GM23338 (cell line): ENCODE measurements at regions not wholly inside any gene's neighbourhood (a gene's known extent, or its start where the extent isn't known, plus 50 kb on each side); places are given as distances from the start of the nearest gene placed in this dataset.

Experiments used
- ATAC-seq: fragments of 200-7000 bp; cut with Tn5 transposase; 3 replicates; pipeline ENCODE4 v1.9.1; 2020
- DNase-seq: peaks from one replicate; pipeline ENCODE4 v3.0.0-alpha.2; 2015; ENCODE audit warnings: low spot score
- H2AFZ ChIP-seq: fragments of 200-600 bp; sonication (generic); 2 replicates; pipeline ENCODE4 v1.8.0; 2016; ENCODE audit warnings: antibody characterized with exemption, mild to moderate bottlenecking, moderate library complexity
- H3F3A ChIP-seq: fragments of 200-600 bp; sonication (generic); replicated peaks from 2 replicates; pipeline ENCODE4 v1.8.0; 2017; ENCODE audit warnings: antibody characterized with exemption, mixed run types, low read depth
- H3K27ac ChIP-seq: fragments of 200-600 bp; sonication (generic); 2 replicates; pipeline ENCODE4 v1.6.1; 2016; ENCODE audit warnings: low read depth
- H3K27me3 ChIP-seq: fragments of 200-600 bp; sonication (generic); 2 replicates; pipeline ENCODE4 v1.8.0; 2016; ENCODE audit warnings: mild to moderate bottlenecking, mixed run types, moderate library complexity; ENCODE audit not compliant: insufficient read depth
- H3K36me3 ChIP-seq: fragments of 200-600 bp; sonication (generic); 2 replicates; pipeline ENCODE4 v1.8.0; 2016; ENCODE audit warnings: mild to moderate bottlenecking; ENCODE audit not compliant: insufficient read depth
- H3K4me1 ChIP-seq: fragments of 200-600 bp; sonication (generic); 2 replicates; pipeline ENCODE4 v1.8.0; 2016; ENCODE audit warnings: mild to moderate bottlenecking, moderate library complexity; ENCODE audit not compliant: insufficient read depth
- H3K4me2 ChIP-seq: fragments of 200-600 bp; sonication (generic); 2 replicates; pipeline ENCODE4 v1.7.1; 2017; ENCODE audit warnings: mixed run types
- H3K4me3 ChIP-seq: fragments of 200-600 bp; sonication (generic); 2 replicates; pipeline ENCODE4 v1.6.1; 2016; ENCODE audit warnings: mixed run types
- H3K79me2 ChIP-seq: fragments of 200-600 bp; sonication (generic); replicated peaks from 2 replicates; pipeline ENCODE4 v1.8.0; 2017; ENCODE audit warnings: mild to moderate bottlenecking; ENCODE audit not compliant: insufficient read depth
- H3K9me2 ChIP-seq: fragments of 200-600 bp; sonication (generic); 2 replicates; pipeline ENCODE4 v1.8.0; 2017; ENCODE audit not compliant: insufficient read depth
- H4K20me1 ChIP-seq: fragments of 200-600 bp; sonication (generic); replicated peaks from 2 replicates; pipeline ENCODE4 v1.8.0; 2017; ENCODE audit warnings: mild to moderate bottlenecking; ENCODE audit not compliant: insufficient read depth
- H3K27ac Mint-ChIP-seq: 2 replicates; pipeline ENCODE4 v1.8.0; 2020; ENCODE audit warnings: inconsistent platforms, mild to moderate bottlenecking, moderate library complexity, mixed read lengths
- H3K27me3 Mint-ChIP-seq: 3 replicates; pipeline ENCODE4 v1.8.0; 2022; ENCODE audit warnings: low read depth, mild to moderate bottlenecking, moderate library complexity, mixed read lengths, inconsistent platforms; ENCODE audit not compliant: insufficient read depth, poor library complexity
- H3K36me3 Mint-ChIP-seq: 3 replicates; pipeline ENCODE4 v1.8.0; 2021; ENCODE audit warnings: low read depth, mild to moderate bottlenecking, inconsistent platforms, moderate library complexity, mixed read lengths
- H3K4me1 Mint-ChIP-seq: 3 replicates; pipeline ENCODE4 v1.8.0; 2020; ENCODE audit warnings: mild to moderate bottlenecking, inconsistent platforms, mixed read lengths
- H3K4me3 Mint-ChIP-seq: 3 replicates; pipeline ENCODE4 v1.8.0; 2021; ENCODE audit warnings: moderate library complexity, mild to moderate bottlenecking, inconsistent platforms, mixed read lengths
- H3K9me3 Mint-ChIP-seq: 3 replicates; pipeline ENCODE4 v1.8.0; 2020; ENCODE audit warnings: moderate library complexity, mild to moderate bottlenecking, inconsistent platforms, mixed read lengths
- POLR2AphosphoS5 ChIP-seq: IDR thresholded peaks from 2 replicates; pipeline ENCODE4 v1.6.1; 2016; ENCODE audit warnings: antibody characterized with exemption, low read depth
- TF ChIP-seq, protein P1 (sequence below): fragments of 250-450 bp; sonication (Bioruptor Pico); IDR thresholded peaks from 2 replicates; pipeline ENCODE4 v1.5.0; 2020; ENCODE audit warnings: mild to moderate bottlenecking, moderate library complexity
- TF ChIP-seq, protein P2 (sequence below), 2 experiments: fragments of 200-600 bp in 1 of 2; sonication (generic) in 1 of 2; conservative IDR thresholded peaks; 2 replicates each; pipeline versions ENCODE4 v1.5.1 to v1.6.1; 2016 to 2017; ENCODE audit warnings: antibody characterized with exemption in 2 of 2, low read depth in 2 of 2, mild to moderate bottlenecking in 2 of 2, moderate library complexity in 1 of 2
- TF ChIP-seq, protein P3 (sequence below): IDR thresholded peaks from one replicate; pipeline ENCODE4 v1.6.1; 2018; ENCODE audit warnings: antibody characterized with exemption; ENCODE audit not compliant: unreplicated experiment

DNA sequence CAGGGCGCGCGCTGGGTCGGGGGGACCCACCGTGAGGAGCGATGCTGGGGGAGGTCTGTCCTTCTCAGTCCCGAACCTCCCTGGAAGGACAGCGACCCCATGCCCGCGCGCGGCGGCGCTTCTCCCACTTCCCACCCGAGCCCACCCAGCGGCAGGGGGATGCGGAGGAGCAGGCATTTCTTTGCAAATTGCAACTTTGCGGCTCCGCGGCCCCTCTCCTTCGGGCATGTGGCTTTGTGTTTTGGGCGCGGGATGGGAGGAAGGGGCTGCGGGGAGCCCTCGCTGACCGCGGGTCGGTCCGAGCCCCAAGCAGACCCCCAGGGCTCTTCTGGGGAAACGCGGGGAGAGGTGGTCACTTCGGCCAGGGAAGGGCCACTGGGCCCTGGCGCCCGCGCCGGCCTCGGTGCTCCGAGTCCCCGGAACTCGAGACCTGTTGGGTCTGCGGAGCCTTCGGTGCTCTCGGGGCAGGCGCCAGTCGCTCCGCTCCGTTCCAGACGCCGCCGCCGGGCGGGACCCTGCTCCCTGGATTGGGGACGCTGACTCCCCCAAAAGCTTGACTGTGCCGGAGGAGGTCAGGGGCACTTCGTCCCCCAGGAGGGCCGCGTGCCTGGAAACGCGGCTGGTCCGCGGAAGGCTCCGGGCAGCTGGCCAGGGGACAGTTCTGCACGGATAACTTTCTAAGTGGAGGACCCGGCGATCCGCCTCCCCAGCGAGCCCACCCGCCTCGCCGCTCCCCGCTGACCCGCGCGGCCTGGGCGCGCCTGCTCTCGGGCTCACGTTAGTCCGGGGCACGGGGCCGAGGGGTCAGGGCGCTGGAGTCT, 164.2 kb upstream of the DPP6 start:
- no peaks in the 10 kb centered on the region for H3F3A ChIP-seq
- H3K27ac ChIP-seq: no peak overlapping the region
- H3K4me3 Mint-ChIP-seq: peak overlapping the region; percentile 73
- H3K9me2 ChIP-seq: no peaks in the 10 kb centered on the region
- no peaks in the 10 kb centered on the region for H3K79me2 ChIP-seq
- H3K36me3 ChIP-seq: no peaks in the 10 kb centered on the region; the same call in 1 of the 2 replicates
- H4K20me1 ChIP-seq: no peaks in the 10 kb centered on the region
- no peak overlapping the region for H2AFZ ChIP-seq
- H3K27me3 Mint-ChIP-seq: peaks cover 49% of the 10 kb centered on the region
- H3K4me3 ChIP-seq: no peak overlapping the region
- peaks cover 73% of the 10 kb centered on the region for H3K9me3 Mint-ChIP-seq
- peaks cover 7% of the 10 kb centered on the region; the same call in 2 of the 3 replicates for H3K36me3 Mint-ChIP-seq
- no peaks in the 10 kb centered on the region for H3K4me1 Mint-ChIP-seq
- H3K4me1 ChIP-seq: no peaks in the 10 kb centered on the region
- DNase-seq (no peak), ATAC-seq (peak; percentile 39)
- TF ChIP-seq, protein P1, sequence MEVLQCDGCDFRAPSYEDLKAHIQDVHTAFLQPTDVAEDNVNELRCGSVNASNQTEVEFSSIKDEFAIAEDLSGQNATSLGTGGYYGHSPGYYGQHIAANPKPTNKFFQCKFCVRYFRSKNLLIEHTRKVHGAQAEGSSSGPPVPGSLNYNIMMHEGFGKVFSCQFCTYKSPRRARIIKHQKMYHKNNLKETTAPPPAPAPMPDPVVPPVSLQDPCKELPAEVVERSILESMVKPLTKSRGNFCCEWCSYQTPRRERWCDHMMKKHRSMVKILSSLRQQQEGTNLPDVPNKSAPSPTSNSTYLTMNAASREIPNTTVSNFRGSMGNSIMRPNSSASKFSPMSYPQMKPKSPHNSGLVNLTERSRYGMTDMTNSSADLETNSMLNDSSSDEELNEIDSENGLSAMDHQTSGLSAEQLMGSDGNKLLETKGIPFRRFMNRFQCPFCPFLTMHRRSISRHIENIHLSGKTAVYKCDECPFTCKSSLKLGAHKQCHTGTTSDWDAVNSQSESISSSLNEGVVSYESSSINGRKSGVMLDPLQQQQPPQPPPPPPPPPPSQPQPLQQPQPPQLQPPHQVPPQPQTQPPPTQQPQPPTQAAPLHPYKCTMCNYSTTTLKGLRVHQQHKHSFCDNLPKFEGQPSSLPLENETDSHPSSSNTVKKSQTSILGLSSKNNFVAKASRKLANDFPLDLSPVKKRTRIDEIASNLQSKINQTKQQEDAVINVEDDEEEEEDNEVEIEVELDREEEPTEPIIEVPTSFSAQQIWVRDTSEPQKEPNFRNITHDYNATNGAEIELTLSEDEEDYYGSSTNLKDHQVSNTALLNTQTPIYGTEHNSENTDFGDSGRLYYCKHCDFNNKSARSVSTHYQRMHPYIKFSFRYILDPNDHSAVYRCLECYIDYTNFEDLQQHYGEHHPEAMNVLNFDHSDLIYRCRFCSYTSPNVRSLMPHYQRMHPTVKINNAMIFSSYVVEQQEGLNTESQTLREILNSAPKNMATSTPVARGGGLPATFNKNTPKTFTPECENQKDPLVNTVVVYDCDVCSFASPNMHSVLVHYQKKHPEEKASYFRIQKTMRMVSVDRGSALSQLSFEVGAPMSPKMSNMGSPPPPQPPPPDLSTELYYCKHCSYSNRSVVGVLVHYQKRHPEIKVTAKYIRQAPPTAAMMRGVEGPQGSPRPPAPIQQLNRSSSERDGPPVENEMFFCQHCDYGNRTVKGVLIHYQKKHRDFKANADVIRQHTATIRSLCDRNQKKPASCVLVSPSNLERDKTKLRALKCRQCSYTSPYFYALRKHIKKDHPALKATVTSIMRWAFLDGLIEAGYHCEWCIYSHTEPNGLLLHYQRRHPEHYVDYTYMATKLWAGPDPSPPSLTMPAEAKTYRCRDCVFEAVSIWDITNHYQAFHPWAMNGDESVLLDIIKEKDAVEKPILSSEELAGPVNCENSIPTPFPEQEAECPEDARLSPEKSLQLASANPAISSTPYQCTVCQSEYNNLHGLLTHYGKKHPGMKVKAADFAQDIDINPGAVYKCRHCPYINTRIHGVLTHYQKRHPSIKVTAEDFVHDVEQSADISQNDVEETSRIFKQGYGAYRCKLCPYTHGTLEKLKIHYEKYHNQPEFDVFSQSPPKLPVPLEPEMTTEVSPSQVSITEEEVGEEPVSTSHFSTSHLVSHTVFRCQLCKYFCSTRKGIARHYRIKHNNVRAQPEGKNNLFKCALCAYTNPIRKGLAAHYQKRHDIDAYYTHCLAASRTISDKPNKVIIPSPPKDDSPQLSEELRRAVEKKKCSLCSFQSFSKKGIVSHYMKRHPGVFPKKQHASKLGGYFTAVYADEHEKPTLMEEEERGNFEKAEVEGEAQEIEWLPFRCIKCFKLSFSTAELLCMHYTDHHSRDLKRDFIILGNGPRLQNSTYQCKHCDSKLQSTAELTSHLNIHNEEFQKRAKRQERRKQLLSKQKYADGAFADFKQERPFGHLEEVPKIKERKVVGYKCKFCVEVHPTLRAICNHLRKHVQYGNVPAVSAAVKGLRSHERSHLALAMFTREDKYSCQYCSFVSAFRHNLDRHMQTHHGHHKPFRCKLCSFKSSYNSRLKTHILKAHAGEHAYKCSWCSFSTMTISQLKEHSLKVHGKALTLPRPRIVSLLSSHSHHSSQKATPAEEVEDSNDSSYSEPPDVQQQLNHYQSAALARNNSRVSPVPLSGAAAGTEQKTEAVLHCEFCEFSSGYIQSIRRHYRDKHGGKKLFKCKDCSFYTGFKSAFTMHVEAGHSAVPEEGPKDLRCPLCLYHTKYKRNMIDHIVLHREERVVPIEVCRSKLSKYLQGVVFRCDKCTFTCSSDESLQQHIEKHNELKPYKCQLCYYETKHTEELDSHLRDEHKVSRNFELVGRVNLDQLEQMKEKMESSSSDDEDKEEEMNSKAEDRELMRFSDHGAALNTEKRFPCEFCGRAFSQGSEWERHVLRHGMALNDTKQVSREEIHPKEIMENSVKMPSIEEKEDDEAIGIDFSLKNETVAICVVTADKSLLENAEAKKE: no peak
- no peak for TF ChIP-seq POLR2AphosphoS5
- TF ChIP-seq, protein P2, sequence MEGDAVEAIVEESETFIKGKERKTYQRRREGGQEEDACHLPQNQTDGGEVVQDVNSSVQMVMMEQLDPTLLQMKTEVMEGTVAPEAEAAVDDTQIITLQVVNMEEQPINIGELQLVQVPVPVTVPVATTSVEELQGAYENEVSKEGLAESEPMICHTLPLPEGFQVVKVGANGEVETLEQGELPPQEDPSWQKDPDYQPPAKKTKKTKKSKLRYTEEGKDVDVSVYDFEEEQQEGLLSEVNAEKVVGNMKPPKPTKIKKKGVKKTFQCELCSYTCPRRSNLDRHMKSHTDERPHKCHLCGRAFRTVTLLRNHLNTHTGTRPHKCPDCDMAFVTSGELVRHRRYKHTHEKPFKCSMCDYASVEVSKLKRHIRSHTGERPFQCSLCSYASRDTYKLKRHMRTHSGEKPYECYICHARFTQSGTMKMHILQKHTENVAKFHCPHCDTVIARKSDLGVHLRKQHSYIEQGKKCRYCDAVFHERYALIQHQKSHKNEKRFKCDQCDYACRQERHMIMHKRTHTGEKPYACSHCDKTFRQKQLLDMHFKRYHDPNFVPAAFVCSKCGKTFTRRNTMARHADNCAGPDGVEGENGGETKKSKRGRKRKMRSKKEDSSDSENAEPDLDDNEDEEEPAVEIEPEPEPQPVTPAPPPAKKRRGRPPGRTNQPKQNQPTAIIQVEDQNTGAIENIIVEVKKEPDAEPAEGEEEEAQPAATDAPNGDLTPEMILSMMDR (conservative IDR thresholded peaks at IDR 0.05; ENCODE audit: low read depth in 2 of 2): no peak
- TF ChIP-seq, protein P3, sequence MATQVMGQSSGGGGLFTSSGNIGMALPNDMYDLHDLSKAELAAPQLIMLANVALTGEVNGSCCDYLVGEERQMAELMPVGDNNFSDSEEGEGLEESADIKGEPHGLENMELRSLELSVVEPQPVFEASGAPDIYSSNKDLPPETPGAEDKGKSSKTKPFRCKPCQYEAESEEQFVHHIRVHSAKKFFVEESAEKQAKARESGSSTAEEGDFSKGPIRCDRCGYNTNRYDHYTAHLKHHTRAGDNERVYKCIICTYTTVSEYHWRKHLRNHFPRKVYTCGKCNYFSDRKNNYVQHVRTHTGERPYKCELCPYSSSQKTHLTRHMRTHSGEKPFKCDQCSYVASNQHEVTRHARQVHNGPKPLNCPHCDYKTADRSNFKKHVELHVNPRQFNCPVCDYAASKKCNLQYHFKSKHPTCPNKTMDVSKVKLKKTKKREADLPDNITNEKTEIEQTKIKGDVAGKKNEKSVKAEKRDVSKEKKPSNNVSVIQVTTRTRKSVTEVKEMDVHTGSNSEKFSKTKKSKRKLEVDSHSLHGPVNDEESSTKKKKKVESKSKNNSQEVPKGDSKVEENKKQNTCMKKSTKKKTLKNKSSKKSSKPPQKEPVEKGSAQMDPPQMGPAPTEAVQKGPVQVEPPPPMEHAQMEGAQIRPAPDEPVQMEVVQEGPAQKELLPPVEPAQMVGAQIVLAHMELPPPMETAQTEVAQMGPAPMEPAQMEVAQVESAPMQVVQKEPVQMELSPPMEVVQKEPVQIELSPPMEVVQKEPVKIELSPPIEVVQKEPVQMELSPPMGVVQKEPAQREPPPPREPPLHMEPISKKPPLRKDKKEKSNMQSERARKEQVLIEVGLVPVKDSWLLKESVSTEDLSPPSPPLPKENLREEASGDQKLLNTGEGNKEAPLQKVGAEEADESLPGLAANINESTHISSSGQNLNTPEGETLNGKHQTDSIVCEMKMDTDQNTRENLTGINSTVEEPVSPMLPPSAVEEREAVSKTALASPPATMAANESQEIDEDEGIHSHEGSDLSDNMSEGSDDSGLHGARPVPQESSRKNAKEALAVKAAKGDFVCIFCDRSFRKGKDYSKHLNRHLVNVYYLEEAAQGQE: no peak
- H3K27me3 ChIP-seq: no peaks in the 10 kb centered on the region
- no peak overlapping the region for H3K4me2 ChIP-seq
- no peak overlapping the region for H3K27ac Mint-ChIP-seq
